K562 (cell line): ENCODE measurements at regions not wholly inside any gene's neighbourhood (a gene's known extent, or its start where the extent isn't known, plus 50 kb on each side); places are given as distances from the start of the nearest gene placed in this dataset. TPM values are rescaled to one million over a fixed set of nuclear protein-coding genes. Genes with fewer than 3 reads are reported as not detected.
A peak's percentile ranks its signal among the peaks of the same experiment; 100 is the strongest.

Experiments
- ATF7 ChIP-seq: fragments of 450-650 bp; IDR thresholded peaks from 2 replicates; pipeline ENCODE4 v1.7.1; 2014; ENCODE audit warnings: mild to moderate bottlenecking, moderate library complexity
- FOXA3 ChIP-seq, 2 experiments: fragments of 450-650 bp in 1 of 2; sonication (generic) in 1 of 2; formaldehyde crosslinking; IDR thresholded peaks in 1 of 2; conservative IDR thresholded peaks in 1 of 2; 2 replicates each; pipeline versions ENCODE4 v1.4.0 to v1.8.0; 2020 to 2022; ENCODE audit warnings: mild to moderate bottlenecking in 2 of 2, missing genetic modification reagents in 1 of 2
- FOXK2 ChIP-seq, 2 experiments: fragments of 450-650 bp; IDR thresholded peaks in 1 of 2; conservative IDR thresholded peaks in 1 of 2; 2 replicates each; pipeline ENCODE4 v1.6.1; 2016; ENCODE audit warnings: low read depth in 2 of 2, mild to moderate bottlenecking in 1 of 2
- L3MBTL2 ChIP-seq: fragments of 450-650 bp; IDR thresholded peaks from 2 replicates; pipeline ENCODE4 v1.6.1; 2016; ENCODE audit warnings: mild to moderate bottlenecking, moderate library complexity
- ZNF316 ChIP-seq: fragments of 450-650 bp; IDR thresholded peaks from 2 replicates; pipeline ENCODE4 v1.6.1; 2016
- microRNA-seq: library from miRNA; unstranded; fragments of <30 nt; microRNA quantifications from one replicate; pipeline ENCODE4, GENCODE V29; 2018; ENCODE audit warnings: borderline microRNAs expressed
- small RNA-seq: library from RNA; depleted of rRNA; stranded (forward); fragments of <200 nt; gene quantifications from one replicate; pipeline ENCODE3, GENCODE V24; 2014

- TF ChIP-seq FOXK2 (conservative IDR thresholded peaks at IDR 0.05 in 1 of 2, IDR thresholded peaks at IDR 0.05 in 1 of 2; ENCODE audit: low read depth in 2 of 2): peak; percentile 80 to 82
- 0 out of 2 replicates have a peak, but pooled peaks have one; percentile 27 for TF ChIP-seq ZNF316
- 0 out of 4 replicates have a peak, but pooled peaks of 1 of the 2 experiments have one; percentile 34 for TF ChIP-seq FOXA3 (CRISPR knock-in tag; conservative IDR thresholded peaks at IDR 0.05 in 1 of 2, IDR thresholded peaks at IDR 0.05 in 1 of 2)
- TF ChIP-seq ATF7: no peak
- TF ChIP-seq L3MBTL2: peak; percentile 30; the same call in 1 of the 2 replicates
Observed at GRCh38 chr3:124679048-124679638, 51.1 kb upstream of the UMPS start (continued).

Small RNA genes lying in the stretch of these regions (microRNA-seq; reads per million reads assigned to microRNA genes)
- gene MIR5002 (not detected), gene MIR6083 (not detected)

Small RNA genes lying in the stretch of these regions (small RNA-seq; reads per million reads assigned to genes)
- gene MIR5002 (not detected), gene MIR6083 (not detected), gene RNU6-143P (not detected)
